ENCODE measurements at regions not wholly inside any gene's neighbourhood (a gene's known extent, or its start where the extent isn't known, plus 50 kb on each side); places are given as distances from the start of the nearest gene placed in this dataset.

DNA sequence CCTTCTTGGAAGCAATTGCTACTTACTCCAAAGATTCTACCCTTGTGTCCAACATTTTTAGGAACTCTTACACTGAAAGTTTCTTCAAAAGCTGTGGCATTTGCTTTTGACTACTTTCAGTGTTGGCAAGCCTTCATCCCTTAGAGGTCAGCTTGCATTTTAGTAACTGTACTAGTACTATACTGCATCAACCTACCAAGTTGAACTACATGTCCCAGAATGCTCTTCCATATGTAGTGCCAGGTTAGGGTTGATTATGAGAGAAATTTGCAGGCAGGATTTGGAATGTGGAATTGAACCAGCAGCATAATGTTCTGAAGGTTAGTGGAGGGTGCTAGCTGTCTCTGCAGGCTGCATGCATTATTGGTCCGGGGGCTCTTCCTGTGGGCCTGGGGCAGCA is 189.9 kb upstream of the FOXN2 start:
- Histone ChIP-seq H3K9me3 (ENCODE audit: control insufficient read depth, insufficient read depth, low read length) (no peaks in the 10 kb centered on the region), H3K4me3 (ENCODE audit: low read length) (no peak overlapping the region), H3K4me1 (ENCODE audit: control insufficient read depth, insufficient read depth, low read length) (no peaks in the 10 kb centered on the region), H3K27ac (ENCODE audit: low read length) (no peak overlapping the region), H3K27me3 (ENCODE audit: control insufficient read depth, insufficient read depth, low read length) (no peaks in the 10 kb centered on the region), H3K36me3 (ENCODE audit: control insufficient read depth, insufficient read depth, low read length) (no peaks in the 10 kb centered on the region)
- intact Hi-C loops (cut with micrococcal nuclease), result no loop called here
- Mint-ChIP-seq H3K9me3 (no peaks in the 10 kb centered on the region), H3K36me3 (no peaks in the 10 kb centered on the region), H3K27me3 (ENCODE audit: low read depth in 2 of 2) (peaks cover 0 to 3% of the 10 kb centered on the region in 2 donors), H3K4me3 (no peak overlapping the region), H3K4me1 (no peaks in the 10 kb centered on the region), H3K27ac (no peak overlapping the region)
- no peak for DNase-seq
- no peak for ATAC-seq
- WGBS (ENCODE audit: insufficient coverage), result 100% methylated on average over 1 of the region's 1 CpG
- no peak for TF ChIP-seq CTCF (IDR thresholded peaks at IDR 0.05)

GRCh38 chr2:48126162-48126561 is 188.3 kb upstream of the FOXN2 start:
- Histone ChIP-seq H3K27me3 (ENCODE audit: control insufficient read depth, insufficient read depth, low read length) (no peaks in the 10 kb centered on the region), H3K27ac (ENCODE audit: low read length) (no peak overlapping the region), H3K9me3 (ENCODE audit: control insufficient read depth, insufficient read depth, low read length) (no peaks in the 10 kb centered on the region), H3K4me1 (ENCODE audit: control insufficient read depth, insufficient read depth, low read length) (no peaks in the 10 kb centered on the region), H3K4me3 (ENCODE audit: low read length) (no peak overlapping the region), H3K36me3 (ENCODE audit: control insufficient read depth, insufficient read depth, low read length) (no peaks in the 10 kb centered on the region)
- Mint-ChIP-seq H3K4me1 (no peaks in the 10 kb centered on the region), H3K27ac (no peak overlapping the region), H3K4me3 (no peak overlapping the region), H3K27me3 (ENCODE audit: low read depth in 2 of 2) (no peaks in the 10 kb centered on the region), H3K9me3 (no peaks in the 10 kb centered on the region), H3K36me3 (no peaks in the 10 kb centered on the region)
- intact Hi-C loops (cut with micrococcal nuclease), result no loop called here
- no peak for DNase-seq
- no peak for ATAC-seq
- 97% methylated on average over 3 of the region's 3 CpGs for WGBS (ENCODE audit: insufficient coverage)
- TF ChIP-seq CTCF (IDR thresholded peaks at IDR 0.05), result no peak

DNA sequence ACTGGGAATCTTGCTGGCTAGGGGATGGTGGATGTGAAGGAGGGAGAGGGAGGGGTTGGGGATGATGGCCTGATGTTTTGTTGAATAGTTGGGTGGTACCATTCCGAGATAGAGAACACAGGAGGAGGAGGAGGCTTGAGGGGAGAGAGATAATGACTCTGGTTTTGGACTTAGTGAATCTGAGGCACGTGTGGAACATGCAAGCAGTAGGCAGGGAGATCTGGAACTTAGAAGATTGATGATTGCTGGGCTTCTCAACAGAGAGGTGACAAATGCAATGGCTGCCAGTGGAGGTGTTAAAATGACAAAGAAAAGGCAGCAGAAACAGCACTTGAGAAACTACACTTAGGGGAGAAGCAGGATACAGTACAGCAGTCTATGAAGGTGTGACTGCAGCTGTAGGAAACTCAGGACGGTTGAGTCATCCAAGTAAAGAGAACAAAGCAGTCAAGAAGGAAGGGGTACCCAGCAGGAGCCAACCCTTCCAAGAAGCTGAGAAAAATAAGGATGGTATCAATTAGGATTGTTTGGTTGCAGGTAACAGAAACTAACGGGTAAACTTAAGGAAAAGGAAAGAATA is 186.8 kb upstream of the FOXN2 start:
- ATAC-seq (no peak), DNase-seq (no peak)
- Mint-ChIP-seq H3K4me3 (no peak overlapping the region), H3K27me3 (ENCODE audit: low read depth in 2 of 2) (no peaks in the 10 kb centered on the region), H3K36me3 (no peaks in the 10 kb centered on the region), H3K4me1 (no peaks in the 10 kb centered on the region), H3K9me3 (no peaks in the 10 kb centered on the region), H3K27ac (no peak overlapping the region)
- intact Hi-C loops (cut with micrococcal nuclease), result no loop called here
- WGBS (ENCODE audit: insufficient coverage), result 73% methylated on average over 4 of the region's 4 CpGs
- no peak for TF ChIP-seq CTCF (IDR thresholded peaks at IDR 0.05)
- Histone ChIP-seq H3K27ac (ENCODE audit: low read length) (no peak overlapping the region), H3K4me3 (ENCODE audit: low read length) (no peak overlapping the region), H3K4me1 (ENCODE audit: control insufficient read depth, insufficient read depth, low read length) (no peaks in the 10 kb centered on the region), H3K36me3 (ENCODE audit: control insufficient read depth, insufficient read depth, low read length) (no peaks in the 10 kb centered on the region), H3K9me3 (ENCODE audit: control insufficient read depth, insufficient read depth, low read length) (no peaks in the 10 kb centered on the region), H3K27me3 (ENCODE audit: control insufficient read depth, insufficient read depth, low read length) (no peaks in the 10 kb centered on the region)

- no peaks in the 10 kb centered on the region for H3K9me3 Mint-ChIP-seq
- no peaks in the 10 kb centered on the region for H3K4me1 ChIP-seq (ENCODE audit: control insufficient read depth, insufficient read depth, low read length)
- H3K9me3 ChIP-seq (ENCODE audit: control insufficient read depth, insufficient read depth, low read length), result no peaks in the 10 kb centered on the region
- no peak overlapping the region for H3K27ac Mint-ChIP-seq
- ATAC-seq, result no peak
- H3K4me3 ChIP-seq (ENCODE audit: low read length), result no peak overlapping the region
- no peak for TF ChIP-seq CTCF (IDR thresholded peaks at IDR 0.05)
- H3K27ac ChIP-seq (ENCODE audit: low read length), result no peak overlapping the region
- 100% methylated on average over 1 of the region's 1 CpG for WGBS (ENCODE audit: insufficient coverage)
- H3K4me3 Mint-ChIP-seq, result no peak overlapping the region
- no peak for DNase-seq
- no peaks in the 10 kb centered on the region for H3K4me1 Mint-ChIP-seq
- intact Hi-C loops (cut with micrococcal nuclease), result no loop called here
- no peaks in the 10 kb centered on the region for H3K27me3 ChIP-seq (ENCODE audit: control insufficient read depth, insufficient read depth, low read length)
- no peaks in the 10 kb centered on the region for H3K27me3 Mint-ChIP-seq (ENCODE audit: low read depth in 2 of 2)
- no peaks in the 10 kb centered on the region for H3K36me3 ChIP-seq (ENCODE audit: control insufficient read depth, insufficient read depth, low read length)
- no peaks in the 10 kb centered on the region for H3K36me3 Mint-ChIP-seq
These were observed 185.1 kb upstream of the FOXN2 start for GRCh38 chr2:48129293-48129950.

Data from natural killer cell (primary cell).